ENCODE measurements at regions not wholly inside any gene's neighbourhood (a gene's known extent, or its start where the extent isn't known, plus 50 kb on each side); places are given as distances from the start of the nearest gene placed in this dataset.

- no peak for TF ChIP-seq CTCF (conservative IDR thresholded peaks at IDR 0.05; ENCODE audit: low read length)
- no peak for TF ChIP-seq EZH2phosphoT487 (IDR thresholded peaks at IDR 0.05; ENCODE audit: borderline replicate concordance, low read depth, low read length)
Observed at GRCh38 chr2:14064346-14064745, 568.2 kb upstream of the LRATD1 start.
